G401 (cell line): ENCODE measurements at regions not wholly inside any gene's neighbourhood (a gene's known extent, or its start where the extent isn't known, plus 50 kb on each side); places are given as distances from the start of the nearest gene placed in this dataset.

Experiments
- DNase-seq: peaks from one replicate; pipeline ENCODE4 v3.0.0-alpha.2; 2015; ENCODE audit warnings: low spot score
- in situ Hi-C: cut with HindIII; loops from 2 replicates; pipeline ENCODE4 v1.10.0; 2016; ENCODE audit warnings: low sequenced_read_pairs, mixed read lengths

DNA sequence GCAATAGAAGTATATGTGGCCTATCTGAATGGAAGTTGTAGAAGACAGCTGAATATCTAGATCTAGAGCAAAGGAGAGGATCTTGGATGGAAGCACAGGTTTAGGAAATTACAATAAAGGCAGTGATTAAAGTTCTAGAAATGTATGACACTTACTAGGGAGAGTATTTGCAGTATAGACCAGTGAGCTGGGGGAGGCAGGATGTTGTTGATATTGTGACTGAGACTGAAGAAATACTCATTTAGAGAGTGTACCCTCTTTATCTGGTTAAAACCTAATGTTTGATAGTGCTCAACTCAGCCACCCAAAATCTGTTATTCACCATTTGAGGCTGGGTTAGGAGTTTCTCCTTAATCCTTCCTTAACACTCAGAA is 439.5 kb downstream of the GRXCR1 start:
- in situ Hi-C loops: no loop called here
- DNase-seq: no peak

- DNase-seq: no peak
- in situ Hi-C loops: no loop called here
These were observed 445.2 kb downstream of the GRXCR1 start for GRCh38 chr4:43337707-43338106.

DNA sequence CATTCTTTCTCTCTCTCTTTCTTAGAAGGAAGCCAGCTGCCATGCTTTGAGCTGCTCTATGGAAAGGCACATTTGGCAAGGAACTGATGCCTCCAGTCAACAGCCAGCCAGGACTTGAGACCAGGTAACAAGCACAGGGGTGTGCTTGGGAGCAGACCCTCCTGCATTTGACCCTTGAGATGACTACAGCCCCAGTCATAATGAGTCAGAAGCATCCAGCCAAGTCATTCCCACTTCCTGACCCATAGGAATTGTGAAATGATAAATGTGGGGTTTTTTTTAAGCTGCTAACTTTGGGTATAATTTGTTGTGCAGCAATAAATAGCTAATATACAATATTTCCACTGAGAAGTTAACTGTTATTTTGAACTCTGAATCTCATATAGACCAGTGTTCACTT is 446.9 kb downstream of the GRXCR1 start:
- in situ Hi-C loops: no loop called here
- DNase-seq: no peak

DNA sequence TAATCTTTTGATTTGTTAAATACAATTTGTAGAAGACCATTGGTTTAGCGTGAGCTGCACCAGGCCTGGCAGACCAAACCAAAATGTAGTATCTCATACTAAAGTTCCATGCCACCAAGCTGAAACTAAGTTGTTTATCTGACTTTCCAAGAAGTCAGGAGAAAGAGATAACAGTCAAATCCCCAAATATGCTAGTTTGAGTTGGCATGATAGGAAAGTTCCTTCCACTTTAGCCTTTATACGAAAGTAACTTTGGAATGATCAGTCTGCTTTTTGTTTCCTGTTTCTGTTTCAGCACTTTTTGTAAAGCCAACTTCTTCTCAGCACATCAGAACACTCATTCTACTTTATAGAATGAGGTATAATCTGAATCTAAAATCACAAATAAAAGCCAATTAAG is 449.2 kb downstream of the GRXCR1 start:
- no peak for DNase-seq
- in situ Hi-C loops: no loop called here

DNA sequence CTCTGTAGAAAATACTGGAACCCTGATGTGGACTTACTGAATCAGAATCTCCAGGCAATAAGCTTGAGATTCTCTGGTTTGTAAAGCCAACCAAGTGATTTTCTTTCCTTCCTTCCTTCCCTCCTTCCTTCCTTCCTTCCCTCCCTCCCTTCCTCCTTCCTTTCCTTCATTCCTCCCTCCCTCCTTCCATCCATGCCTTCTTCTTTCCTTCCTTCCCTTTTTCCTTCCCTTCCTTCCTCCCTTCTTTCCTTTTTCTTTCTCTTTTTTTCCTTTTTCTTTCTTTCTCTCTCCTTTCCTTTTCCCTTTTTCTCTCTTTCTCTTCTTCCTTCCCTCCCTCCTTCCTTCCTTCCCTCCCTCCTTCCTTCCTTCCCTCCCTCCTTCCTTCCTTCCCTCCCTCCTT is 450.8 kb downstream of the GRXCR1 start:
- DNase-seq: no peak
- in situ Hi-C loops: no loop called here

GRCh38 chr4:43345323-43345925 is 452.9 kb downstream of the GRXCR1 start:
- DNase-seq: no peak
- in situ Hi-C loops: no loop called here

DNA sequence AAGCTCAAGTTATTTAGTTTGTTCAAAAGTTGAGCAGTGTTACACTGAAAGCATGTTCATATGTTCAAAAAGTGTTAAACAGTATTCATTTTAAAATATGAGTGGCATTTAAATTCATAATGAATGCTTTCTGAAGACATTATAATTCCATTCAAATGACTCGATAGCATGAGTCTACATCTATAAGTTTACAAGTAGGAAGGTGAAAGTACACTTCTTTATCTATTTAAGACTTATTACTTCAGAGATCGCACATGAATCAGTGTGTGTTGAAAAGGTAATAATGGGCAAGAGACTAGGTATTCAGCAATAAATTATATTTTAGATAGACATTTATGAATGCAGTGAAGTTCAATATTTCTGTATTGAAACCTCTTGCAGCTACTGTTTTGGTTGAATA is 456.1 kb downstream of the GRXCR1 start:
- DNase-seq: no peak
- in situ Hi-C loops: no loop called here

GRCh38 chr4:43351970-43352806 is 459.7 kb downstream of the GRXCR1 start:
- DNase-seq: no peak
- in situ Hi-C loops: no loop called here

- in situ Hi-C loops: no loop called here
- no peak for DNase-seq
These were observed 460.3 kb downstream of the GRXCR1 start for GRCh38 chr4:43352859-43353258.

DNA sequence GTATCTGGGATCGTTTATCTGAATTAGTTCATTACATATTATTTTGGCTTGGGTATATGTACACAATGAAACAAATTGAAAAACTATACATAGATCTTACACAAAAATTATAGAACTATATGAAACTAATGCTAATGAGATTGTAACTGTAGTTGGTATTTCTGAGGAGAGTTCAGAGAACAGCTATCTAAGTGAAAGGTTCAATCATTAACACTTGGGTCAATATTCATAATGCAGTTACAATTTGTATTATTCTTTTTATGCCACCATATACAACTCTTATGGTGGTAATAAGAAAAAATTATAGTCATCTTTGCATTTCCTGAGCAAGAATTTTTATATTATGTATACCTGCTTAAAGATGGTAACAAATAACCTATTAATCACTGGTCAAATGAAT is 461.0 kb downstream of the GRXCR1 start:
- in situ Hi-C loops: no loop called here

GRCh38 chr4:43356786-43357185 is 464.3 kb downstream of the GRXCR1 start:
- no peak for DNase-seq
- in situ Hi-C loops: no loop called here

More for the DNA sequence above, 461.0 kb downstream of the GRXCR1 start:
- no peak for DNase-seq

DNA sequence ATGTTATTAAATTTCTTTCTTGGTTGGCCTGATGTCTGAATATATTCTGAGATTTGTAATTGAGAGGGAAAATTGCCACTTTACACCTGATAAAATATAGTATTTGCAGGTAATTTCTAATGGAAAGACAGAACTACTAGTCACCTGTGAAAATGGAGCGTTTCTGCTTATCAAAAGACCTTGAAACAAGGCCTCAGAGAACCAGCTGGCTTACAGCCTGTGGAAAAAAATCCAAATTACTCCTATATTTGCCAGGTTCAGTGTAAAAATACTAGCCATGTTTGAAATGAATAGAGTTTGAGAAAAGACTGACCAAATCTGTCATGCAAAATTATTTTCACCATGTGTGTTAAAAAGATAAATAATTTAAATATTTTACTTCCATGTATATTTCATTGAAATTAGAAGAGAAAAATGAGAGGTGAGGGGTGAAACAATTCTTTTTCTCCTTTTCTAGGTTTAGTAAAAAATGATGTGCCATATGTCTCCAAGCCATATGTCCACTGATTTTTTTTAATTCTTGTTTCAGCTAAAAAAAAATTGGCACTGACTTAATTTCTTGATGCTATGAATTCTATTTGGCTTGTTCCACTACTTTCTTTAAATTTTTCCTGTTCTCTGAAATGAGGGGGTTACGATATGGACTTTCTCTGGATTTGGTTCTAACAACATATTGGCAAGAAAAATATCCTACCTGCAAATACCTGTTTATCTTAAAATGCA is 464.9 kb downstream of the GRXCR1 start:
- DNase-seq: peak; percentile 84
- in situ Hi-C loops: no loop called here

- in situ Hi-C loops: no loop called here
- no peak for DNase-seq
These were observed 467.8 kb downstream of the GRXCR1 start for GRCh38 chr4:43360296-43360695.

DNA sequence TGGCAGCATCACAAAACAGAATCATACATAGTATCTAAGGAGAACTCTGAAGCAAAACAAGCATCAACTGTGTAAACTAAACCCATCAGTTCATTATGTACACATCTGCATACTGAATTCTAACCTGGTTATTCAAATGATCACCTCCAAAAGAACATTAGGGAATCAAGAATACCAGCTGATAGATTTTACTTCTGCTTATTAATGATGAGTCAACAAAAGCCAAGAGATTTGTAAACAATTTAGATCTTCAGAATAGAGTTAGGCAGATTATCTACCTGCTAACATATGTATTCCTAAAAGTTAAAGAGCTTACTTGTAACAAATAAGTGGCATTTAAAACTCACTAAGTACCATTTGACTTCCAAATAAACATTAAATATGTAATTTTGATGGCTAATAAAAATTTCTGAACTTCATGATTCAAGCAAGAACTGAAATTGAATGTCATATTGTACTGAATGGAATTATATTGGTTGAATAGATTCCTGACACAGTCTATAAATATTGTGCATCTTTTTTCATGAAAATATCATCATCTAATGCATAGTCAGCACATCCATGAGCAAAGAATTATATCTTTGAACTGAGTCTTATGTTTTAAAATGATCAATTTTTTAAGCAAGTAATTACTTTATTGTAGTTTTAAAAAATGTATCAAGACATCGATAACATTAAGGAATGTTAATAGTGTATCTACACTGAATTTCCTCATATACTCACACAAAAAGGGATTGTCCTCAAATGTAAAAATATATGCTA is 470.5 kb downstream of the GRXCR1 start:
- in situ Hi-C loops: no loop called here
- no peak for DNase-seq

DNA sequence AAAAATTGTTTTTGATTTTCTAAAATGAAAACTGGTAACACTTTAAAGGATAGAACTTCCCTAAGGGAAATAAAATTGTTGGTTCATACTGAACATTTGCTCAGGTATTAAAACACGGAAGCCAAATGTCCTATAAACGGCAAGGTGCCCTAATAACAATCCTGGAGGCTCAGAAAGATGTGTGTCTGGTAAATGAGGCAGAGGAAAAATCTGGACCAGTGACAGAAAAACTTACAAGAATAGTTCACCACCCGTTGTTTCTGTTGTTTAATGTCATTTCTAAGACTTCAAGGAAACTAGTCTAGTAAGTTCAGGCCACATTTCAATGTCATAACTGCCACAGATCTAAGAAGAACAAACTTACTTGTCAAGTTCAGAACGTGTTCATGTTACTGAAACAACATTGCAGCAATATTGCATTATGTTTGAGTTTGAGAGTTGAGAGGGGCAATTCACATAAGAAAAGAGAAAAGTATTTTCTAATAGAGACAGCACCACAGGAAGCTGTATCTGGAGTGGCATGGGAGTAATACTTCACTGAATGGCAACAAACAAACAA is 476.6 kb downstream of the GRXCR1 start:
- peak; percentile 62 for DNase-seq
- in situ Hi-C loops: no loop called here

DNA sequence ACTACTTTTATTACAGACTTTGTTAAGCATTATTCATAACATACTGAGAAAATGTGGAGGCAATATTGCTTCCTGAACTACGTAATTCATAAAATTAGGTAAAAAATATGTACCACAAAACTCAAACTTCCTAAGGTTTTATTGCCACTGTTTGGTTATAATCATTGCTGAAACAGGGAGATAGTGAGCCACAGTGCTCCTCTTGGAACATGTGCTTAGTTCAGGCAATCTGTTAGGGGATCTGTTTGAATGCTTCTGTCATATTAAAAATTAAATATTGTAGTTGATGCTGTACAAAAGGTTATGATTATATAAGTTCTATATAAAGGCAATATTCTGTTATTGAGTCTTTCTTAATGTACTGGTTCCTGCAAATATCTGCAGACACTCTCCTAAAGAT is 480.7 kb downstream of the GRXCR1 start:
- peak; percentile 65 for DNase-seq
- in situ Hi-C loops: no loop called here

DNA sequence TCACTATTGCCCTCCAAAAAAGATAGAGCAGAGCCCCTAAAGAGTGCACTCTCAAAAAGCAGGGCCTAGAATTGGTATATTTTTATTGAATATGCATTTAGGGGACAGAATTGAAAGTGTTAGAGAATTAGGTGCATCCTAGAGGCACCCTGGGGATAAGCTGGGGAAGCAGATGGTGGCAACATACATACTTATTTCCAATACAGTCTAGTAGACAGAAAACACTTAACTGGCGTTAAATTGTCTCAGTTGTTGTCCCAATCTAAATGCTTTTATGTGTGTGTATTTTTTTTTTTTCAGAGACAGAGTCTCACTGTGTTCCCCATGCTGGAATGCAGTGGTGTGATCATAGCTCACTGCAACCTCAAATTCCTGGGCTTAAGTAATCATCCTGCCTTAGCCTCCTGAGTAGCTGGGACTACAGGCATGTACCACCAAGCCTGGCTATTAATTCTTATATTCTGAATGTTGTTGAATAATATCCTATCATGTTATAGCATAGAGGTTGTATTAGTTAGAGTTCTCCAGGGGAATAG is 481.8 kb downstream of the GRXCR1 start:
- DNase-seq: no peak
- in situ Hi-C loops: no loop called here

DNA sequence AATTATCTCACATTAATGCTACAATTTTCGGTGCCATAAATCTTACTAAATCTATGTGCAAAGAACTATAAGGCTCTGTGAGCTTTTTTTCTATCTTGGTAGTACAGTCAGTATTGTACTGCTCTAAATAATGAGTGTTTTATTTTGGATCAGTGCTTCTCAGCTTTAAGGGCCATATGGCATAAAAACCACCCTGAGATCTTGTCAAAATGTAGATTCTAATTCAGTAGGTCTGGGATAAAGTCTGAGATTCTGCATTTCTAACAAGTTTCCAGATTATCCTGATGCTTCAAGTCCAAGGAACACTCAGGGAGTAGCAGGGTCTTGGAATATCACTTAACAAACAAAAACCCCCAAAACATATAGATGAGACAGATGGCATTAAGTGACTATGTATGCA is 486.5 kb downstream of the GRXCR1 start:
- DNase-seq: peak; percentile 74
- in situ Hi-C loops: no loop called here

DNA sequence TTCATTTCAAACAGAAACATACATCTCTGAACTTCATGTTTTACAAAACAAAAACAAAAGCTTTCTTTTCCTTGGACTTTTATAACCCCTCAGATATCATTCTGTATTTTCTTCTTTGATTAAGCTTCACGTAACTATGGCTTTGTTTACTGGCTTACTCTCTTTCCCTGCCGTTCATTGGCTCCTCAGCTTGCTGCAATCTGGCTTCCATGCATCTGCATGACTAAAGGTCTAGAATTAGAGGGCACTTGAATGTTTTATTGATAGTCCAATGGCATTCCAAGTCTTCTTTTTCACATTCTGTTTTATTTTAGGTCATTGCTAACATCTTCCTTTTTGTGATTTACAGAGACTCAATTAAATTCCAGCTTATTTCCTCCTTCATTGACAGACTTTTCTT is 487.6 kb downstream of the GRXCR1 start:
- in situ Hi-C loops: no loop called here
- peak; percentile 45 for DNase-seq
